ENCODE measurements at regions not wholly inside any gene's neighbourhood (a gene's known extent, or its start where the extent isn't known, plus 50 kb on each side); places are given as distances from the start of the nearest gene placed in this dataset.

DNA sequence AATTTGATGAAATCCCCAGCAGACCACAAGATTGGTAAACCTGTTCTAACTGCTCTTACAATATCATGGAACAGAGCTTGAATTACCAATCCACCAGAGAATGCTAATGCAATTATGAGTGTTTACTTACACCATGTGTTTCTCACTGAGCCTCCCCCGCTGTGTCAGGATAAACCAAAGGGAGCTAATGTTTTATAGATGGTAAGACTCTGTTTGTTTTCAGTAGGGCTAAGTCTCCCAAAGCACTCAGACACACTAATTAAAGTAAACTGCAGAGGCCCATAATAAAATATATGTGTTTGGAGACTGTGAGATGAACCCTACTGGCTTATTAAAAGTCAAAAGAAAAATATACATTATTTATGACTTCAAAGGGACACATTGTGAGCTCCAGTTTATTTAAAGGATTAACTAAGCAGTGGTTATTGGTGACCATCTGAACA is 261.7 kb upstream of the FAM241A start:
- TF ChIP-seq CTCF (IDR thresholded peaks at IDR 0.05) (no peak), ZFX (IDR thresholded peaks at IDR 0.05; ENCODE audit: borderline replicate concordance) (no peak)
